SKM-1 treated with dmso at 0.1 percent for 144 hours (cell line): ENCODE measurements at regions not wholly inside any gene's neighbourhood (a gene's known extent, or its start where the extent isn't known, plus 50 kb on each side); places are given as distances from the start of the nearest gene placed in this dataset.
"Not testable (repeated sequence)": the region's sequence is repeated elsewhere in the genome, so short reads cannot be mapped to it uniquely, and the experiment has no call there.

Experiments used
- DNase-seq: peaks from one replicate; lab custom pipeline; 2025; ENCODE audit not compliant: unreplicated experiment; lab: John Stamatoyannopoulos, UW

- DNase-seq: no peak
Measured at GRCh38 chr9:82880336-82881050, 182.4 kb downstream of the RASEF start.

- DNase-seq: no peak
Measured at GRCh38 chr9:82882138-82882537, 180.8 kb downstream of the RASEF start.

DNA sequence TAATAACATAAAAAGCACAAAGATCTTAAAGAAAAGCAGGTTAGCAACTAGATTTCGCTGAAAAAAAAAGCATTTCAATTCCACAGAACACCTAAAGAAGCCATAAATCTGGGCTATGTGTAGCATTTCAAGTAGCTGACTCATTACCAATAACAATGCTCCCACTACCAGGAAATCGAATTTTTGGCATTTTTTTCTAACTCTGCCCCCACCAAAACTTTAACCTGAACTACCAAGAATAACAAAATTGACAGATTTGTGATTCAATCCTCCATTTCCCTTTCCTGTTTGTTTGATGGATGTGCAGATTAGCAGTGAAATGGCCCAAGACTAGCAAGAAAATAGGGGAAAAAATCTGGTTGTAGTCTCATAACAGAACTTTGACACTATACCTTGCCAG is 180.2 kb downstream of the RASEF start:
- DNase-seq: no peak

DNA sequence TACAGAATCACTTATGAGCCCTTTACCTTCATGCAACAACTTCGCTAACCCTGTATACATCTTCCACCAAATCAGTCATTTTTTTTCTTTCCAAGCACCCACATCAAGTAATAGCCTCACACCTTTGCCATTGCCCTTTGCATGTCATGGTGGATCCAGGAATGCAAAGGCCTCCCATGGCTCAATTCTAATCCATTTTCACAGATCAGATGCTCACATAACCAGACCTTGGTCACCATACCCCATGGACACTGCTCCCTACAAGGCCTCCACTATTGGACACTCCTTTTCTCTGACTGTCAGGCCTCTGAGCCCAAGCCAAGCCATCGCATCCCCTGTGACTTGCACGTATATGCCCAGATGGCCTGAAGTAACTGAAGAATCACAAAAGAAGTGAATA is 179.5 kb downstream of the RASEF start:
- DNase-seq: no peak

- DNase-seq: not testable (repeated sequence)
Measured at GRCh38 chr9:82883974-82884373, 179.0 kb downstream of the RASEF start.

GRCh38 chr9:82890401-82890800 is 172.5 kb downstream of the RASEF start:
- DNase-seq: no peak

- DNase-seq: peak; percentile 1
Measured at GRCh38 chr9:82890865-82891264, 172.1 kb downstream of the RASEF start.

GRCh38 chr9:82891321-82891720 is 171.6 kb downstream of the RASEF start:
- no peak for DNase-seq

GRCh38 chr9:82893549-82893948 is 169.4 kb downstream of the RASEF start:
- DNase-seq: no peak

DNA sequence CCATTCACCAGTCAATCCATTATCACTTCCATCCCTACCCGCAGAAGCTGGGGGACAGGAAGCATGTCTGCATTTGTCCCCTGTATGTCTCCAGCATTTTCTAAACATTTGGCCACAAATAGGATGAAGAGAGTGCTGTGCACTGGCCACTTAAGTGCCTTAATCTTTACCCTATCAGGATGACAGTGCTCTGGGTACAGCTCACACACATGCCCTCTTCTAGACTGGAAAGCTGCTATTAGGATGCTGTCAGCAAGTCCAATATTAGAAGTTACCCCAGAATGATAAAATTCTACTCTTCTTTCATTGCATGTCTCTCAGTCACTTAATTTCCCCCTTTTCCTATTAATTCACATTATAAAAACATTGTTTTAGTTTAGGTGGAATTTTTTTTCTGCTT is 168.4 kb downstream of the RASEF start:
- no peak for DNase-seq

DNA sequence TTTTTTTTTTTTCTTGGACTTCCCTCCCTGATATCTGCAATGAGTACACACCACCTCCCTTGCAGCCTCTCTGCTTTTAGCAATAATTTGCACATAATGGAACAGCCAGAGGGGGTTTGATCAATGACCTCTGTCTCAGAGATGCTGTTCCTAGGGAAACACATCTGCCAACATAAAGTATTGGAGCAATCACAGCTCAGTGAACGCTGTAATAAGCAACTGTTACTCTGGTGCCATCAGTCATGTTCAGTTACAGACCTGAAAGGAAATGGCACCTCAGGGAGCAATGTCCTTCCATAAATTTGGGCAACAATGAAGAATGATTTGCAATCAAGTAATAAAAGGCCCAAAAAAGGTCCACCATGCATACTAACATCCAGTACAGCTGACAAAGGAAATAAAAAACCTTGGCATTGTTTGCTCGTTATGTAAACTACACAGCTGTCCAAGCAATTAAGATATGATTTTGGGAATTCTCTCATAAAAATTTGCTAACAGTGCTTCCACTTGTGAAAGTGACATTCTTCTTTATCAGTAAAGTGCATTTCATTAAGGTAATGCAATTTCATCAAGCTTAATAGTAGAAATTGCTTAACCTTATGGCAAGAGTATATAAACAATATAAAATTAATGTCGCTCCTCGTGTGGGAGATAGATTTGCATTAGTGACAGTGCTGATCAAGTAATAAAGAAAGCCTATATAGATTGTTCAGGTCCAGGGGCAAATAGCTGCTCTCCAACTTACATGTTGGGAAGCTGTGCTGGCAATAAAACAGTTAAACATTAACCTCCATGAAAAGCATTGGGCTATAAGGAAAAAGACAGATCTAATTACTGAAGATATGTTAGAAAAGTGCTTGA is 167.8 kb downstream of the RASEF start:
- no peak for DNase-seq

DNA sequence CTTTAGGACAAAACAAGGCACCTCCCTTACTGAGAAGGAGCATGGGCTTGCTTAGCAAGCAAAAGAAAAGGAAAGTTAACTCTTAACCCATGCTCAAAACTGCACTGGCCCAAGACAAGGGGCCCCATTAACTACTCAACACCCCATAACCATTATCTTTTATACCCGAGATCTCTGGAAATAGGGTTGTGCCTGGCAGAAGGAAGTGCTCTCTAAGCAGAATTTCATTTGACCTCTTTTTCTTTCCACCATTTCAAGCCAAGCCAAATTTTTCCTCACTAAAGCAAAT is 167.2 kb downstream of the RASEF start:
- no peak for DNase-seq

- no peak for DNase-seq
Measured at GRCh38 chr9:82903503-82903902, 159.4 kb downstream of the RASEF start.

DNA sequence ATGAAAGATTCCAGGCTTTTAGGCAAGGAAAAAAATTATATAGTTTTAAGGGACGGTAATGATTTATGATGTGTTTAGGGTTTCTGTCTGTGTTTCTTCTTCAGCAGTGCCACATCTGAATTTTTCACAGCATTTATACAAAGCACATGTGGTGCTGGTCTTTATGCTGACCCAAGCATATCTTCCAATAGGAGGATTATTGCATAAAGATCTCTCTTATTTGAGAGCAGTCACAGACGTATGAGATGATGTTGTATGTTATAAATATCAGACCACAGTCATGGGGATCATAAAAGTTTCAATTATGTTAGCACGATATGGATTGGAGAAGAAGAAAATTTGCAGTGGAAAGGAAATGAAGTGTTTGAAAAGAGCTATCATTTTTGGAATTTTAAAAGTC is 150.9 kb downstream of the RASEF start:
- DNase-seq: no peak

- no peak for DNase-seq
Measured at GRCh38 chr9:82912645-82913044, 150.3 kb downstream of the RASEF start.

DNA sequence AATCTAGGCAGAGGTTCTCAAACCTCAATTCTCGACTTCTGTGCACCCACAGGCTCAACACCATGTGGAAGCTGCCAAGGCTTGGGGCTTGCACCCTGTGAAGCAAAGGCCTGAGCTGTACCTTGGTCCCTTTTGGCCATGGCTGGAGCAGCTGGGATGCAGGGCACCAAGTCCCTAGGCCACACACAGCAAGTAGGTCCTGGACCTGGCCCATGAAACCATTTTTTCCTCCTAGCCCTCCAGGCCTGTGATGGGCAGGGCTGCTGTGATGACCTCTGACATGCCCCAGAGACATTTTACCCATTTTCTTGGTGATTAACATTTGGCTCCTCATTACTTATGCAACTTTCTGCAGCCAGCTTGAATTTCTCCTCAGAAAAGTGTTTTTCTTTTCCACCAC is 146.7 kb downstream of the RASEF start:
- not testable (repeated sequence) for DNase-seq

DNA sequence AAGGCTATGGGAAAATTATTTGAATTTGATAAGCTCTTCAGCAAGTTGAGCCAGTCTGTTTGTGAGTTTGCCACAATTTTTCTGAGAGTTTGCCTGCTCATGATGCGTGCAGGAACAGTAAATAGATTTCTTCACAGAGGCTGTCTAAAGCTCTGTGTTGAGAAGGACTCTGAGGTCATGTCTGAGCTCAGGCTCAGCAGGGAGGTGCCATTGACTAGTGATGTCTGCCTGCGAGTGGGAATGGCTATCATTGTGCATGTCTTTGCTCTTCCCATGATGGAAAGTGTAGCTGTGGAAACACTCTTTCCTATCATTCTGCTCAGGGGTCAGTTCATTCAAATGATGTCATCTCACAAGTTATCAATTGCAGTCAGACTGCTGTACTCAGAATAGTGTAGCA is 142.8 kb downstream of the RASEF start:
- DNase-seq: no peak

GRCh38 chr9:82922686-82923085 is 140.3 kb downstream of the RASEF start:
- DNase-seq: no peak

GRCh38 chr9:82923092-82923911 is 139.6 kb downstream of the RASEF start:
- no peak for DNase-seq

- DNase-seq: no peak
Measured at GRCh38 chr9:82923912-82924605, 138.9 kb downstream of the RASEF start.
